HG03060 (cell line): ENCODE measurements at regions not wholly inside any gene's neighbourhood (a gene's known extent, or its start where the extent isn't known, plus 50 kb on each side); places are given as distances from the start of the nearest gene placed in this dataset.
"Not testable (repeated sequence)": the region's sequence is repeated elsewhere in the genome, so short reads cannot be mapped to it uniquely, and the experiment has no call there.

Experiments used
- ATAC-seq: cut with Tn5 transposase; IDR thresholded peaks from one replicate; pipeline ENCODE4 v1.9.1; 2021; ENCODE audit warnings: low read depth, moderate number of reproducible peaks; ENCODE audit not compliant: unreplicated experiment

DNA sequence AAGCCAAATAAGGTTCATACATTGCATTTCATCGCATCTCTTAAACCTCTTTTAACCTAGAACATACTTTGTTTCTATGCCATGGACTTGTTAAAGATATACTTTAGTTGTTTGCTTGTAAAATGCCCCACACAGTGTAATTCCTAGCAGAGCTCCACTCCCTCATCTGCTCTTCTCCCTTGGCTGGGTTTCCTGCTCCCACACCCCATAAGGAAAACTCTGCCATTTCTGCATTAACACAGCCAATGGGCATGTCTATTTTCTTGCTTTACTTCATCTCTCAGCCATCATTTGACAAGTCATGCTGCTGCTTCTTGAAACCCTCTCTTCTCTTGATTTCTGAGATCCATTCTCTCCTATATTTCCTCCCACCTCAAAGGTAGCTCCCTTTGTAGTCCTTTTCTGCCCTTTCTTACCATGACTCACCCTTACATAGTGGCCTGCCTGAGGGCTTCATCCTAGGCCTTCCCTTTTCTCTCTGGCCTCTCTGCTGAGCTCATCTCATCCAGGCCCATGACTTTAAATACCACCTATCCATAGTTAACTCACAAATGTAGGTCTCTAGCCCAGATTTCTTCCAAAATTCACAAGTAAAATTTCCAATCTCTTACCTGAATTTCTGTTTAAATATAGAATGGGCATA lies 471.4 kb downstream of the ADRA2A start:
- ATAC-seq = no peak

DNA sequence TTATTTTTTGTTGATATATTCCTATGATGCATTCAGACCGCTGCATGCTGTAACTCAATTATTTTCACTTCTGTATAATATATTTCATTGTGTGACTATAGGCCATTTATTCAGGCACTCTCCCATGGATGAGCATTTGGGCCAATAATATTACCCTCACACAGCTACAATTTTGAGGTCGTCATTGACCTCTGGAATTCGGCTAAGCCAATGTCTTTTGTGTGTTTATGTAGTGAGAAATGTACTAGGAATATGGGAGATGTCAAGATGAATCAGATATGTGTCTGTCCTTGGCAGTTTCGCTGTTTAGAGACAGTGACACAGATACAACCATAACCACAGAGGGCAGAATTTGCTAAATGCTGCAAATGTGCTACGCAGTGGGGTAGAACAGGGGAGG lies 474.2 kb downstream of the ADRA2A start:
- no peak for ATAC-seq

DNA sequence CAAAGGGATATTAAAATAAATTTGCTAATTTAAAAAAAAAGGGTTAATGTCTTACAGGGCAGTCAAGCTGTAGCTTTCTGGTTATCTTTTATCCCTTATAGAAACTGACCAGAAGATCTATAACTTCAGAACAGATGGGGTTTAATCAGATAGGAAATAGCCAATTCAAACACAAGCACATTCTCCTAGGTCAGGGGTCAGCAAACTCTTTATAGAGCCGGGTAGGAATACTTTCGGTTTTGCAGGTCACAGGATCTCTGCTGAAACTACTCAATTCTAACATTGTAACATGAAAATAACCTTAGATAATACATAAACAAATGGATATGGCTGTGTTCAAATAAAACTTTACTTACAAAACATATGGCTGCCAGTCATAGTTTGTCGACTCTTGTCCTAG lies 479.8 kb downstream of the ADRA2A start:
- ATAC-seq = no peak

DNA sequence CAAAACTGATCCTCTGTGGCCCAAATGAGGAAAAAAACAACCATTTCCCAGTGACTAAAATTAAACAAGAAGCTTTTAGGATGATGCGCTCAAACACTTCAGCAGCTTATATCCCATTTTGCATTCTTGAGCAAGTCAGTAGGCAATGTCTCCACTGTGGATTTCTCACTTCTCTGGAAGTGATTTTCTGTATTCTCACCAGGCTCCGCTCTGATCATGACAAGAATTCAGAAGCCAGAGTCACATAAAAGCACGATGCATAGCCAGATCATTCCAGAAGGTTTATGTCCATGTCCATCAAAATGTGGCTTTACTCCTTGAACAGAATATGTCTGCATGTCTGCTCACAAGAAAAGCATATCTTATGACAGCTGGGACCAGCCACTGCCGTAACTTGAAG lies 481.4 kb downstream of the ADRA2A start:
- ATAC-seq = no peak

DNA sequence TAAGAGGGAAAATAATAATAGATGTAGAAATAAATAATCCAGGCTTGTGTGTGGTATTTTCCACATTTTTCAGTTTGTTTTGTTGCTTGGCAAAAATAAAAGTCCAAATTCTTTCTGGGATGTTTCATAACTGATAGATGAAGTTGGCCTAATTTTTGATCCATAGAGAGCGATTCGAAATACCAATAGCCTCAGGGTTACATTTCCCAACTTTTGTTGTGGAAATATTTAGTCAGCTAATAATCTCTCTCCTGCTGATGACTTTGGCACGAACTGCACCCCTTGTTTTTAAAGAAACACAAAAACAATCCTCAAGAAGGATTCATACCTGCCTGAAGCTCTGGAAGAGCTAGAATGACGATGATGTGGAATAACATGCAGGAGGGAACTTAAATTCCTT lies 483.2 kb downstream of the ADRA2A start:
- no peak for ATAC-seq

DNA sequence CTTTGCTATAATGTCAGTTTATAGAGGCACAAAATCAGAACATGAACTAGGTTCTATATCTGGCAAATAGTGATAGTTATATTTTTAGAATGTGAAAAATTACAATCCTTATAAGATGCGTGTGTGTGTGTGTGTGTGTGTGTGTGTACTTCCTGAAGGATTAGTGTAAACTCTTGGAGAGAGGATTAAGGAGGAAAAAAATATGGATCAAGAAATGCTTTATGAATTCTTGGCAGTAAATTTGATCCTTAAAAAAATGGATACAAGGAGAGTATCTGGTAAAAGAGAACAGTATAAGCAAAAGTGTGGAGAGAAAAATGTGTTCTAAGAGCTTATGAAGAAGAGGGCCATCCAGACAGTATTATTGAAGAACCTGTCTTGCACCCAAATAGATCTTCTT lies 484.3 kb downstream of the ADRA2A start:
- ATAC-seq = no peak

DNA sequence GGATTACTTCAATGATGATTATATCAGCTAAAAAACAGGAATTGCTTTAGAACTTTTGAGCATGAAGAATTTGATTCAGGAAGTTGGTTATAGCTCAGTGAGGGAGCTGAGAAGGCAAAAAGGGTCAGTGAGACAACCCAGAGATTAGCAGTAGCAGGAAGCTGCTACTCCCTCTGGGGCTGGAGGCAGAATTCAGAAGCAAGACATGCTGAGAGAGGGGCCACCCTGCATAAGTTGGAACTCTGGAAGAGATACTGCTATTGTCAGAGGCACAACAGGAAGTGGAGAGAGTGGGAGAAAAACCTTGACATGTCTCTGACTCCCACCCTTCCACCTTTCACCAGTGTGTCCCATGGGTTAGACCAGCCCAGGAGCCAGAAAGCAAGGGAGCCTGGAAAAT lies 488.7 kb downstream of the ADRA2A start:
- ATAC-seq = no peak

DNA sequence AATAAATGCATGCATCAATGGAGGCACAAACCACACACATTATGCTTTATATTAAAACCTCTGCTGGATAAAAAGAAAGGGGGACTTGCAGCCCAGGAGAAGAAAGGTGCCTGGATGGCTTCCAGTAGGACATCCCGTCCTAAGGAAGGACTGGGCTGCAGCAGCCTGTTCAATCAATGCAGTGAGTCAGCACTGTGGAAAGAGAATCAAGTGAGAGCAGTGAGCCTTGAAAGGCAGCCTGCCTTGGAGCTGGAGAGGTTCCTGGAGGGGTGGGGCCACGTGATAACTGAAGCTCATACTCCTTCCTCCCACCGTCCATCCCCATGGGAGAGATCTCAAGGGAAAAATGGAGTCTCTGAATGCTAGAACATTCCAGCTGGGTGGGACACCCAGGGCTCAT lies 501.2 kb downstream of the ADRA2A start:
- no peak for ATAC-seq

DNA sequence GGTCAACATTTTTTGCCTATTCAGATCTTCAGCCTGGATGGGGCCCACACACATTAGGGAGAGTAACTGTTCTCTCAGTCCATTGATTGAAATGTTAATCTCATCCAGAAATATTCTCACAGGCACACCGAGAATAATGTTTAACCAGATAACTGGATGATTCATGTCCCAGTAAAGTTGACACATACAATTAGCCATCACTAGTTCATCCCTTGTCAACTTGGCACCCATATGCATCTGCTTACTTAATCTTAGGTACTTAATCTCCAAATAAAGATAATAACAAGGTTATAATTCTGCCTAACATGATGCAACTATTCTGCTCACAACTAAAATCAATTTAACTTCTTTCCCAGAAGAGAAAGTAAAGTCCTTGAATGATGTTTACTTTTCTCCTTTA lies 502.6 kb downstream of the ADRA2A start:
- ATAC-seq = no peak

DNA sequence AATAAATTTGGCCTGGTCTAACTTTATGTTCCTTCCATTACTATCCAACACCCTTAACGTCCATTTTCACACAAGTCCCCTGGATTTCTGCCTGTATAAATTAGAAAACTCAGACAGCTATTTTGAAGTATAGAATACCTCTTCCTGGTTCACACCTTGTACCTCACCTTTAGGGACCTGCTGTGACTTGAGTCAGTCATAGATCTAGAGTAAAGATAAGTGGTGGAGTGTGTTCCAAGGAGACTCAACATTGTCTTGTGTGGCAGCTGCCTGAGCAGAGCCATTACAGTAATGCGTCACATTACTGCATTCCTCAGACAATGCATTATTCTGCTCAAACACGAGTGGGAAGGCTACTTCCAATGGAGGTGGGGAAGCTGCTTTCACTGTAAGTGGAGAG lies 513.9 kb downstream of the ADRA2A start:
- ATAC-seq = no peak

DNA sequence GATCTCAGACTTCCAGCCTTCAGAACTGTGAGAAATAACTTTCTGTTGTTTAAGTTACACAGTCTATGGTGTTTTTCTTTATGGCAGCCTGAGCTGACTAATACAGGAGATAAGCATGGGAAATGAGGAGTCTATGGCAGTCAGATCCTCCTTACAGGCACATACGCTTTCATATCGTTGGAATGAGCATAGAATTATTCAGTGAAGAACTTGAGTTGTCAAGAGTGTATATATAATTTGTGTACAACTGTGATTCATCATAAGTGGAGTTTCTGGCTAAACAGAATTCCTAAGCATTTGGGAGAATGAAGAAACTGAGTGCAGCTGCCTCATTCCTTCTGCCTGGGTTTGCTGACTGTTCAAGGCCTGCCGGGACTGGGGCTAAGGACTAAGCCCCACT lies 516.7 kb downstream of the ADRA2A start:
- ATAC-seq = no peak

DNA sequence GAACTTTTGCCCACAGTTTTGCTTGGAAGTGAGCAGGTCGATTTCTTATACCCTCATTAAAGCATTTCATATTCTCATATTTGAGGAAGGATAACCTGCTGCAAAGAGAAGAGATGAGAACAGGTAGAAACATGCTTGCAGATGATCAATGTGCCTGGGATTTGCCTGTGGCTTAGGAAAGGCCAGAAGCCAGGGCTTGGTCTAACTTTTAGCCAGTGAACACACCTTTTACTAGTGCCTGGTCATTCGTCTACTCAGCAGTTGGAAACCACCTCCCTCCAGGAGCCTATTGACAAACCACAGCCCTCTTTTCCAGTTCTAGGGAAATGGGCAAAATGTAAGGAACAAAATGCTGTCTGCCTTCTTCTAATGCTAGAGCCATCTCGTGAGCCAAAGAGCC lies 518.3 kb downstream of the ADRA2A start:
- no peak for ATAC-seq

DNA sequence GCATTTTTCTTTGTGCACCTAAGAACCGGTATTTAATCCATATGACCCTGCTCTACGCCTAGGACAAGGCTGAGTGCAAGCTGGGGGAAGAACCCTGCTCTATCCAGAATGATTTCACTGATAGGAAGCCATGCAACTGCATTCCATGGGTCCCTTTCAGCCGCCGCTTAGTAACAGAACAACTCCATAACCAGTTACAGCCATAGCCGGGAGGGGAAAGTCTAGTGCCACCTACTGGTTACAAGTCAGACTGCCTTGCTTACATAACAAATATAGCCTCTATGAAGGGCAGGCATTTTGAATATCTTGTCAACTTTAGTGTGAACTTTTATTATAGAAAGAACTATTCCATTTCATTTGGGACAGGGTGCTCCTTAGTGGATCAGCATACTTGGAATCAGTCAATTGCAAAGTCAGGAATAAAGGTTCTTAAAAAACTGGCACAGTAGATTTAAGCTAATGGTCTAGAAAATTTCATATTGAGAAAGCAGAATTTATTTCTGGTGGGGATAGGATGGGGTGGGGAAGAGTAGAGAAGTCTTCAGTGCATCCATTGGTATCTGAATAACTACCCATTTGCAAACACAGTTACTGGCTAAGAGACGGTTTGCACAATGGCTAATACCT lies 521.7 kb downstream of the ADRA2A start:
- peak; percentile 90 for ATAC-seq

DNA sequence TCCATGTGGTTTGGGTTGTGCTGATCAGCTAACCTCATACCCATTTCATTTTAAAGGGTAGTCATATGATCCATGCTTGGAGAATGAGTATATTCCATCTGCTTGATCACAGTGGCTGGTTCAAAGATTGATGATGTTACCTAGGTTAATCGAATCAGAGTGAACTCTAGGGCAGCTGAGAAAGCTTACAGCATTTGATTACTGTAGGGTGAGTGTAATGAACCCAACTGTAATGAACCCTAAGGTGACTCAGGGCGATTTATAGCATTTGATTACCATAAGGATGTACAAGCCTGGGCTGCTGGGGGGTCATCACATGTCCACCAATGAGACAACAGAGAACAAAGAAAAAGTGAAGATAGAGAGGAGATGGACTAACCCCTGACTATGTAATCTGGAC lies 523.1 kb downstream of the ADRA2A start:
- no peak for ATAC-seq

DNA sequence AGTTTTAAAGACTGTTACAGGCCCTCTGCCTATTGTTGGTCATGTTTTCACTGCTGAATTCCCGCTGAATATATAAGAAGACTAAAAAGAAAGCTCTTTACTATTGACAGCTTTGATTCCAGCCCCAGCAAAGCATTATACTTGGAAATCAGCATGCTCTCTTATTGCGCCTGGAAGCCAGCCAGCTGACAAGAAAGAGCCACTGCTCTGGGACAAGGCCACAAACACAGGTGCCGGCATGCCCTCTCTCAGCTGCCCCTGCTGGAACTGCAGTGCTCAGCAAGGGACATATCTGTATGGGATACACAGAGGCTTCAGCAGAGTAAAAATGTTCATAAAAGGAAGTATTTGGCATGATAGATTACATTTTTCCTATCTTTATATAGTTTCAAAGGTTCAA lies 523.9 kb downstream of the ADRA2A start:
- no peak for ATAC-seq

DNA sequence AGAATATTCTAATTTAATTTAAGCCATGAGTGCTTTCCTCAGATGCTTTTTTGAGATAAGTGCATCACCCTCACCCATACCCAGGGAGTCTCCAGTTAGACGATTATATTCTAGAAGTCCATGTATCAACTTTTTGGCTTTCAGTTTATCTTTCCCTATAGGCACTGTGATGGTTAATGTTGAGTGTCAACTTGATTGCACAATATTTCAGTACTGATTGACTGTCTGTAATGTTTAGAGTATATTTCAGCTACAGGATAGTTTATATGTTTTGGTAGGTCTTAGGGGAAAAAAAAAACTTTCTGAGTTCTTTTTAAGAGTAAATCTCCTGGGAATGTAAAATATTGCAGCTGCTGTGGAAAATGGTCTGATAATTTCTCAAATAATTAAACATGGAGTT lies 535.4 kb downstream of the ADRA2A start:
- no peak for ATAC-seq

DNA sequence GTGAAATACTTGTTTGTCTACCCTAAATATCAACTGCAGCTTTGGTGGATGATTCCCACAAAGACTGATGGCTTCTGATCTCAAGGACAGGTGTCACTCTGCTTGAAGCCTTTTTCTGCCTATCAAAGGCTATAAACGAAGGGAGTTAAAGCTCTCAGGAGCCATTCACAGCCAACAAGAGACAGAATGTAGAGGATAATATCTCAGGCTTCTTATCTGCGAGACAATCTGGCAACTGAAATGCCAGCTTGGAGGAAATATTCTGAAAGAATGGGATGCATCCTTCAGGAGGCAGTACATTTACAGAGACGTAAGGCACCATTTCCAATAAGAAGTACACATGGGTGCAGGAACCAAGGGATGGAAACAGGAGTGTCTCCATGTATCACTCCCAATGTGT lies 549.4 kb downstream of the GPAM start:
- no peak for ATAC-seq

DNA sequence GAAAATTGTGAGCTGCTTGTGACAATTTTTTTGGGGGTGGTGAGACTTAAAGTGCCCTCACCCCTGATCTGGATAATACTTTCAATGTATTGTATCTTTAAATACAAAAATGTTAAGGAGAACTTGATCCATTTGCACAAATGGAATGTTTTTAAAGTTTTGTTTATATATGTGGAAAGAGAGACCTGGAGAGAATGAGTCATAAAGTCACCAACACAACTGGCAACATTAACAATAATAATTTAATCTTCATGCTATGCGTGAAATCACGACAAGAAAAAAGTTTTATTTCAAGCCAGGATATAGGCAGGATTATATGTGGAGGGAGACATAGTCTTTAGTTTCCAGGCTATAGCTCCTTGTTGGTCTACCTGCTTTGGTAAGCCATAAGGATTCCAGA lies 537.5 kb downstream of the GPAM start:
- ATAC-seq = no peak

DNA sequence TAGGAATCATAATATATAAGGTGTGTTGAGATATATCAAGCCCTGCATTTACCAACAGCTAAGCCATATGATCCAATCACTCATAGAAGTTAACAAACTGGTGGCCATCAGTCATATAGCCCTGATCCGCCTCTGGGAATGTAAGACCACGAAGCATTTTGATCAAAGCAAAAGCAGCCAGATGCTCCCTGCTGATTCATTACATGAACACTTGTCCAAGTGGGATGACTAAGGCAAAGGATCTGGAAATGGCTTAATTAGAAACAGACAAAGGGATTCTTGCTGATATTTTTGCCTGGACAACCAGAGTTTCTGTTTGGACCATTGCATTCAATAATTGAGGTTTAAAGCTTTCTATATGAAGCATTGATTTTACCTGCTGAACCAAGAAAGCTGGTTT lies 535.5 kb downstream of the GPAM start:
- ATAC-seq = no peak

DNA sequence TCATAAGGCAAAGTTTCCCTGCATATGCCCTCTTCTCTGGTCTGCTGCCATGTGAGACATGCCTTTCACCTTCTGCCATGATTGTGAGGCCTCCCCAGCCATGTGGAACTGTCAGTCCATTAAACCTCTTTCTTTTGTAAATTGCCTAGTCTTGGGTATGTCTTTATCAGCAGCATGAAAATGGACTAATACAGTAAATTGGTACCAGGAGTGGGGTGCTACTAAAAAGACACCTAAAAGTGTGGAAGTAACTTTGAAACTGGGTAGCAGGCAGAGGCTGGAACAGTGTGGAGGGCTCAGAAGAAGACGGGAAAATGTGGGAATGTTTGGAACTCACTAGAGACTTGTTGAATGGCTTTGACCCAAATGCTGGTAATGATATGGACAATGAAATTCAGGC lies 534.5 kb downstream of the GPAM start:
- ATAC-seq = not testable (repeated sequence)

DNA sequence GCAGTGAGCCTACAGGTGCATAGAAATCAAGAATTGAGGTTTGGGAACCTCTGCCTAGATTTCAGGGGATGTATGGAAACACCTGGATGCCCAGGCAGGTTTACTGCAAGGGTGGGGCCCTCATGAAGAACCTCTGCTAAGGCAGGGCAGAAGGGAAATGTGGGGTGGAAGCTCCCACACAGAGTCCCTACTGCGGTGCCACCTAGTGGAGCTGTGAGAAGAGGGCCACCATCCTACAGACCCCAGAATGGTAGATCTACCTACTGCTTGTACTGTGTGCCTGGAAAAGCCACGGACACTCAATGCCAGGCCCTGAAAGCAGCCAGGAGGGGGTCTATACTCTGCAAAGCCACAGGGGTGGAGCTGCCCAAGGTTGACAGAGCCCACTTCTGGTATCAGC lies 533.5 kb downstream of the GPAM start:
- ATAC-seq = no peak

DNA sequence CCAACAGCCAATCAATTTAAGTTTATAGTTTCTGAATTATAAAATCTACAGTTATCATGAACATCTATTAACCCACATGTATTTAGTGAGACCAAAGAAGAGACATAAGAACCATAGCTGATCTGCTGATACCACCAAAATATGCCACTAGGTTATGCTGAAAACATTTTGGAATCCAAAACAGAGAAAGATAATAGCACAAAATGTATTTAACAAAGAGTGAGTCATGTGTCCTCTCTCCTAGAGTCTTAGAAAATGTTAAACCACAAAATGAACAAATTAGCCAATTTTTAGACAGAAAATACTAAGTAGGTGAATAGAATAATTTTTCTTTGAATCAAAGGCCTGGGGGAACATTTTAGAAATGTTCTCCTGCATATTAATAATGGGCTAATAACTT lies 527.5 kb downstream of the GPAM start:
- no peak for ATAC-seq

DNA sequence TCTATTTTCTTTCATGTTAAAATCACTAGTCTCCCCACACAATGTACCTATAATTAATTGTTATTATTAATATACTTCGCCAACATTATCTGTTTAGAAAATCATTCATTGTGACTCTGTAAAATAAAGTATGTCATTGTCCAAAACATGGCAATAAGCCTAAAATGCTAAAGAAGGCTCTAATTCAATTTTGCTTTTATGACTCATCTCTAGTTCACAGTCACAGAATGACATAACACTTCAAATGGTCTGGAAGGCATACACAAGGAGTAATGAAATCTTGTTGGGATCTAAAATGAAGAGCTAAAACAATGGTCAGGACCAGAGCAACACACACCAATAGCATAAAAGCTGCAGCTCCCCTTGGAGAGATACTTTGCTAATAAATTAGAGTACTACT lies 505.8 kb downstream of the GPAM start:
- no peak for ATAC-seq
